ENCODE measurements at regions not wholly inside any gene's neighbourhood (a gene's known extent, or its start where the extent isn't known, plus 50 kb on each side); places are given as distances from the start of the nearest gene placed in this dataset.

DNA sequence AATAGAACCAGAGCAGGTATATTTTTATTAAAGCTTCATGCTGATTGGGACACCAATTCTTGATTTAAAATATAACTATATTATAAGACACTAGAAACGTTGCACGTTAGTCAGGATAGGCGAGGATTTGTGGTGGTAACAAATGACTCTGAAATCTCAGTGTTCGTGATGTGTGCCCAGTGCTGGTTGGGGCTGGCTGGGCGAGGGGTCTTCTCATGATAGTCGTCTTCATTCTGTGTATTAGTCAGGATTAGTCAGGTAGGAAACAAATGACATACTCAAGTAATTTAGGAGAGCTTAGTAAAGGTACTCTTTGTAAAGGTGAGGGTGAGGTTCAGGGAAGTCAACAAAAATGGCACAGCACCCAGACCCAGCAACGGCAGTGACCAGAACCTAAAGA is 73.9 kb upstream of the HIF1A start:
- no peak for TF ChIP-seq SIN3A (IDR thresholded peaks at IDR 0.05; ENCODE audit: low read depth)
- TF ChIP-seq, protein P1, sequence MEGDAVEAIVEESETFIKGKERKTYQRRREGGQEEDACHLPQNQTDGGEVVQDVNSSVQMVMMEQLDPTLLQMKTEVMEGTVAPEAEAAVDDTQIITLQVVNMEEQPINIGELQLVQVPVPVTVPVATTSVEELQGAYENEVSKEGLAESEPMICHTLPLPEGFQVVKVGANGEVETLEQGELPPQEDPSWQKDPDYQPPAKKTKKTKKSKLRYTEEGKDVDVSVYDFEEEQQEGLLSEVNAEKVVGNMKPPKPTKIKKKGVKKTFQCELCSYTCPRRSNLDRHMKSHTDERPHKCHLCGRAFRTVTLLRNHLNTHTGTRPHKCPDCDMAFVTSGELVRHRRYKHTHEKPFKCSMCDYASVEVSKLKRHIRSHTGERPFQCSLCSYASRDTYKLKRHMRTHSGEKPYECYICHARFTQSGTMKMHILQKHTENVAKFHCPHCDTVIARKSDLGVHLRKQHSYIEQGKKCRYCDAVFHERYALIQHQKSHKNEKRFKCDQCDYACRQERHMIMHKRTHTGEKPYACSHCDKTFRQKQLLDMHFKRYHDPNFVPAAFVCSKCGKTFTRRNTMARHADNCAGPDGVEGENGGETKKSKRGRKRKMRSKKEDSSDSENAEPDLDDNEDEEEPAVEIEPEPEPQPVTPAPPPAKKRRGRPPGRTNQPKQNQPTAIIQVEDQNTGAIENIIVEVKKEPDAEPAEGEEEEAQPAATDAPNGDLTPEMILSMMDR (IDR thresholded peaks at IDR 0.05 in 2 of 3, conservative IDR thresholded peaks at IDR 0.05 in 1 of 3; ENCODE audit: borderline replicate concordance in 1 of 3, insufficient read depth in 1 of 3, low read depth in 2 of 3, low read length in 2 of 3) = no peak
- TF ChIP-seq, protein P2, sequence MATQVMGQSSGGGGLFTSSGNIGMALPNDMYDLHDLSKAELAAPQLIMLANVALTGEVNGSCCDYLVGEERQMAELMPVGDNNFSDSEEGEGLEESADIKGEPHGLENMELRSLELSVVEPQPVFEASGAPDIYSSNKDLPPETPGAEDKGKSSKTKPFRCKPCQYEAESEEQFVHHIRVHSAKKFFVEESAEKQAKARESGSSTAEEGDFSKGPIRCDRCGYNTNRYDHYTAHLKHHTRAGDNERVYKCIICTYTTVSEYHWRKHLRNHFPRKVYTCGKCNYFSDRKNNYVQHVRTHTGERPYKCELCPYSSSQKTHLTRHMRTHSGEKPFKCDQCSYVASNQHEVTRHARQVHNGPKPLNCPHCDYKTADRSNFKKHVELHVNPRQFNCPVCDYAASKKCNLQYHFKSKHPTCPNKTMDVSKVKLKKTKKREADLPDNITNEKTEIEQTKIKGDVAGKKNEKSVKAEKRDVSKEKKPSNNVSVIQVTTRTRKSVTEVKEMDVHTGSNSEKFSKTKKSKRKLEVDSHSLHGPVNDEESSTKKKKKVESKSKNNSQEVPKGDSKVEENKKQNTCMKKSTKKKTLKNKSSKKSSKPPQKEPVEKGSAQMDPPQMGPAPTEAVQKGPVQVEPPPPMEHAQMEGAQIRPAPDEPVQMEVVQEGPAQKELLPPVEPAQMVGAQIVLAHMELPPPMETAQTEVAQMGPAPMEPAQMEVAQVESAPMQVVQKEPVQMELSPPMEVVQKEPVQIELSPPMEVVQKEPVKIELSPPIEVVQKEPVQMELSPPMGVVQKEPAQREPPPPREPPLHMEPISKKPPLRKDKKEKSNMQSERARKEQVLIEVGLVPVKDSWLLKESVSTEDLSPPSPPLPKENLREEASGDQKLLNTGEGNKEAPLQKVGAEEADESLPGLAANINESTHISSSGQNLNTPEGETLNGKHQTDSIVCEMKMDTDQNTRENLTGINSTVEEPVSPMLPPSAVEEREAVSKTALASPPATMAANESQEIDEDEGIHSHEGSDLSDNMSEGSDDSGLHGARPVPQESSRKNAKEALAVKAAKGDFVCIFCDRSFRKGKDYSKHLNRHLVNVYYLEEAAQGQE (IDR thresholded peaks at IDR 0.05; ENCODE audit: low read depth) = no peak
